Astrocyte (in vitro differentiated cells and primary cell): ENCODE measurements at regions not wholly inside any gene's neighbourhood (a gene's known extent, or its start where the extent isn't known, plus 50 kb on each side); places are given as distances from the start of the nearest gene placed in this dataset.

Experiments
- DNase-seq: peaks from one replicate; pipeline ENCODE4 v3.0.0-alpha.2; 2010; ENCODE audit warnings: low read depth
- FAIRE-seq: peaks from 2 replicates; lab custom pipeline; 2011; peaks lifted over from hg19 to GRCh38; lab: Jason Lieb, UNC
- H2AFZ ChIP-seq: 2 replicates; pipeline ENCODE4 v1.6.0; 2012; ENCODE audit warnings: low read depth, low read length, inconsistent platforms
- H3K27ac ChIP-seq: 2 replicates; pipeline ENCODE4 v1.5.1; 2011; ENCODE audit warnings: low read depth, low read length, inconsistent platforms
- H3K27me3 ChIP-seq: 2 replicates; pipeline ENCODE4 v1.6.0; 2011; ENCODE audit warnings: low read length, inconsistent platforms; ENCODE audit not compliant: insufficient read depth
- H3K36me3 ChIP-seq: 2 replicates; pipeline ENCODE4 v1.5.1; 2011; ENCODE audit warnings: low read length, inconsistent platforms; ENCODE audit not compliant: insufficient read depth
- H3K4me1 ChIP-seq: 2 replicates; pipeline ENCODE4 v1.5.1; 2011; ENCODE audit warnings: low read length, inconsistent platforms; ENCODE audit not compliant: insufficient read depth
- H3K4me2 ChIP-seq: 2 replicates; pipeline ENCODE4 v1.6.0; 2012; ENCODE audit warnings: low read length, inconsistent platforms
- H3K4me3 ChIP-seq: 2 replicates; pipeline ENCODE4 v1.5.1; 2011; ENCODE audit warnings: low read depth, mild to moderate bottlenecking, low read length, inconsistent platforms; ENCODE audit not compliant: insufficient read depth
- H3K79me2 ChIP-seq: 2 replicates; pipeline ENCODE4 v1.6.0; 2012; ENCODE audit warnings: mild to moderate bottlenecking, low read length, inconsistent platforms; ENCODE audit not compliant: insufficient read depth
- H3K9ac ChIP-seq: 2 replicates; pipeline ENCODE4 v1.6.0; 2012; ENCODE audit warnings: mild to moderate bottlenecking, low read length, inconsistent platforms
- H3K9me3 ChIP-seq: 2 replicates; pipeline ENCODE4 v1.5.1; 2012; ENCODE audit warnings: low read depth, mild to moderate bottlenecking, low read length, inconsistent platforms; ENCODE audit not compliant: insufficient read depth
- H4K20me1 ChIP-seq: 2 replicates; pipeline ENCODE4 v1.6.0; 2012; ENCODE audit warnings: low read length, inconsistent platforms; ENCODE audit not compliant: insufficient read depth
- H3K27ac Mint-ChIP-seq: one replicate; pipeline ENCODE4 v1.8.0; 2021; ENCODE audit warnings: mild to moderate bottlenecking, mixed read lengths; ENCODE audit not compliant: unreplicated experiment
- H3K27me3 Mint-ChIP-seq: one replicate; pipeline ENCODE4 v1.8.0; 2021; ENCODE audit warnings: low read depth, mixed read lengths; ENCODE audit not compliant: unreplicated experiment
- H3K36me3 Mint-ChIP-seq: one replicate; pipeline ENCODE4 v1.8.0; 2021; ENCODE audit warnings: low read depth, mixed read lengths; ENCODE audit not compliant: unreplicated experiment
- H3K4me1 Mint-ChIP-seq: one replicate; pipeline ENCODE4 v1.8.0; 2021; ENCODE audit warnings: low read depth, mixed read lengths; ENCODE audit not compliant: unreplicated experiment
- H3K4me3 Mint-ChIP-seq: one replicate; pipeline ENCODE4 v1.8.0; 2021; ENCODE audit warnings: mild to moderate bottlenecking, moderate library complexity, mixed read lengths; ENCODE audit not compliant: unreplicated experiment
- H3K9me3 Mint-ChIP-seq: one replicate; pipeline ENCODE4 v1.8.0; 2021; ENCODE audit warnings: mild to moderate bottlenecking, mixed read lengths; ENCODE audit not compliant: unreplicated experiment
- CTCF ChIP-seq: IDR thresholded peaks from 2 replicates; pipeline ENCODE4 v1.5.1; 2011; ENCODE audit warnings: low read depth, mild to moderate bottlenecking, inconsistent platforms, low read length, moderate library complexity; ENCODE audit not compliant: insufficient read depth
- EZH2 ChIP-seq: IDR thresholded peaks from 2 replicates; pipeline ENCODE4 v1.6.1; 2012; ENCODE audit warnings: mild to moderate bottlenecking, low read length, inconsistent platforms; ENCODE audit not compliant: insufficient read depth

GRCh38 chr9:74431467-74431866, 65.7 kb upstream of the RORB start:
- H3K4me3 ChIP-seq: no peak overlapping the region
- no peak overlapping the region for H2AFZ ChIP-seq
- H3K9me3 ChIP-seq: no peaks in the 10 kb centered on the region
- H3K9ac ChIP-seq: no peak overlapping the region
- no peaks in the 10 kb centered on the region for H3K27me3 Mint-ChIP-seq
- H3K4me3 Mint-ChIP-seq: no peak overlapping the region
- no peak overlapping the region for H3K27ac Mint-ChIP-seq
- no peak overlapping the region for H3K4me2 ChIP-seq
- no peaks in the 10 kb centered on the region for H3K79me2 ChIP-seq
- TF ChIP-seq CTCF (no peak), EZH2 (no peak)
- DNase-seq (no peak), FAIRE-seq (no peak)
- no peak overlapping the region for H3K27ac ChIP-seq
- H3K36me3 Mint-ChIP-seq: no peaks in the 10 kb centered on the region
- H3K27me3 ChIP-seq: no peaks in the 10 kb centered on the region
- no peaks in the 10 kb centered on the region for H4K20me1 ChIP-seq
- no peaks in the 10 kb centered on the region for H3K36me3 ChIP-seq
- H3K4me1 Mint-ChIP-seq: no peaks in the 10 kb centered on the region
- no peaks in the 10 kb centered on the region for H3K4me1 ChIP-seq
- H3K9me3 Mint-ChIP-seq: no peaks in the 10 kb centered on the region

- peak; percentile 32 for DNase-seq
- no peak overlapping the region for H3K4me3 Mint-ChIP-seq
These were observed 53.9 kb upstream of the RORB start for GRCh38 chr9:74443036-74443750.

More at GRCh38 chr9:74443036-74443750, 53.9 kb upstream of the RORB start:
- Mint-ChIP-seq H3K27ac (no peak overlapping the region), H3K36me3 (no peaks in the 10 kb centered on the region), H3K4me1 (no peaks in the 10 kb centered on the region), H3K27me3 (no peaks in the 10 kb centered on the region), H3K9me3 (no peaks in the 10 kb centered on the region)
- Histone ChIP-seq H2AFZ (no peak overlapping the region), H3K4me1 (no peaks in the 10 kb centered on the region), H3K4me3 (no peak overlapping the region), H3K79me2 (no peaks in the 10 kb centered on the region), H3K27ac (no peak overlapping the region), H3K9ac (no peak overlapping the region), H4K20me1 (no peaks in the 10 kb centered on the region), H3K27me3 (no peaks in the 10 kb centered on the region), H3K4me2 (no peak overlapping the region), H3K9me3 (no peaks in the 10 kb centered on the region), H3K36me3 (no peaks in the 10 kb centered on the region)
- TF ChIP-seq CTCF (no peak), EZH2 (no peak)
- FAIRE-seq: no peak
